BJ (cell line): ENCODE measurements at regions not wholly inside any gene's neighbourhood (a gene's known extent, or its start where the extent isn't known, plus 50 kb on each side); places are given as distances from the start of the nearest gene placed in this dataset.

ENCODE experiments used
- CTCF ChIA-PET: fragments of 350-600 bp; formaldehyde crosslinking; extraction: SDS; loops from one replicate; lab custom pipeline; 2021; ENCODE audit warnings: antibody characterized with exemption, inconsistent platforms; lab: Yijun Ruan, JAX
- POLR2A ChIA-PET: fragments of 300-600 bp; sonication (Branson Sonifier 250); formaldehyde crosslinking; extraction: SDS; loops from one replicate; lab custom pipeline; 2021; ENCODE audit warnings: antibody characterized with exemption; lab: Charles Lee
- DNase-seq: peaks from one replicate; pipeline ENCODE4 v3.0.0-alpha.2; 2011; ENCODE audit warnings: low read depth
- H3K27me3 ChIP-seq: 2 replicates; pipeline ENCODE4 v1.6.0; 2011; ENCODE audit warnings: low read length; ENCODE audit not compliant: control insufficient read depth, insufficient read depth
- H3K36me3 ChIP-seq: 2 replicates; pipeline ENCODE4 v1.5.1; 2011; ENCODE audit warnings: low read length; ENCODE audit not compliant: control insufficient read depth, insufficient read depth
- H3K4me3 ChIP-seq: 2 replicates; pipeline ENCODE4 v1.5.1; 2011; ENCODE audit warnings: low read depth, mild to moderate bottlenecking, control low read depth, low read length
- TF ChIP-seq, protein P1 (sequence below): IDR thresholded peaks from 2 replicates; pipeline ENCODE4 v1.5.1; 2011; ENCODE audit warnings: low read depth, mild to moderate bottlenecking, control low read depth, inconsistent platforms, low read length, moderate library complexity; ENCODE audit not compliant: insufficient read depth

DNA sequence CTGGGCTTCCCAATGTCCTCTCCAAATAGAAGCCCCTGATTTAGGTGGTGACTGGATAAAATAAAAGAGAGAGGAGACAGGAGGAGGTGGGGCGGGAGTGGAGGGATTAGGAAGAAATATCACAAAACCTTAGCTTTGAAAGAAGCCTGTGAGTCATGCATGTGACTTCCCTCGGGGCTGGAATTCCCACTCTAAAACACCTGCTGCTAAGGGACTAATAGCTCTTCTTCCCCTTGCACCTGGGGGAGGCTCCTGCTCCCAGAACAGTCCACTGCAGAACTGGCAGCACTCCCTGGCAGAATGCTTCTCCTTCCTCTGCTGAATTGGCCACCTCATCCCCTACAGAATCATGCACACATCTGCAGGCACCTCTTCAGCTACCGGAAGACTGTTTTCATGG lies 207.2 kb downstream of the ATG4C start:
- Histone ChIP-seq H3K27me3 (no peaks in the 10 kb centered on the region), H3K36me3 (no peaks in the 10 kb centered on the region), H3K4me3 (no peak overlapping the region)
- TF ChIP-seq, protein P1, sequence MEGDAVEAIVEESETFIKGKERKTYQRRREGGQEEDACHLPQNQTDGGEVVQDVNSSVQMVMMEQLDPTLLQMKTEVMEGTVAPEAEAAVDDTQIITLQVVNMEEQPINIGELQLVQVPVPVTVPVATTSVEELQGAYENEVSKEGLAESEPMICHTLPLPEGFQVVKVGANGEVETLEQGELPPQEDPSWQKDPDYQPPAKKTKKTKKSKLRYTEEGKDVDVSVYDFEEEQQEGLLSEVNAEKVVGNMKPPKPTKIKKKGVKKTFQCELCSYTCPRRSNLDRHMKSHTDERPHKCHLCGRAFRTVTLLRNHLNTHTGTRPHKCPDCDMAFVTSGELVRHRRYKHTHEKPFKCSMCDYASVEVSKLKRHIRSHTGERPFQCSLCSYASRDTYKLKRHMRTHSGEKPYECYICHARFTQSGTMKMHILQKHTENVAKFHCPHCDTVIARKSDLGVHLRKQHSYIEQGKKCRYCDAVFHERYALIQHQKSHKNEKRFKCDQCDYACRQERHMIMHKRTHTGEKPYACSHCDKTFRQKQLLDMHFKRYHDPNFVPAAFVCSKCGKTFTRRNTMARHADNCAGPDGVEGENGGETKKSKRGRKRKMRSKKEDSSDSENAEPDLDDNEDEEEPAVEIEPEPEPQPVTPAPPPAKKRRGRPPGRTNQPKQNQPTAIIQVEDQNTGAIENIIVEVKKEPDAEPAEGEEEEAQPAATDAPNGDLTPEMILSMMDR: no peak
- CTCF ChIA-PET: no interaction called here
- no peak for DNase-seq
- POLR2A ChIA-PET: no interaction called here

DNA sequence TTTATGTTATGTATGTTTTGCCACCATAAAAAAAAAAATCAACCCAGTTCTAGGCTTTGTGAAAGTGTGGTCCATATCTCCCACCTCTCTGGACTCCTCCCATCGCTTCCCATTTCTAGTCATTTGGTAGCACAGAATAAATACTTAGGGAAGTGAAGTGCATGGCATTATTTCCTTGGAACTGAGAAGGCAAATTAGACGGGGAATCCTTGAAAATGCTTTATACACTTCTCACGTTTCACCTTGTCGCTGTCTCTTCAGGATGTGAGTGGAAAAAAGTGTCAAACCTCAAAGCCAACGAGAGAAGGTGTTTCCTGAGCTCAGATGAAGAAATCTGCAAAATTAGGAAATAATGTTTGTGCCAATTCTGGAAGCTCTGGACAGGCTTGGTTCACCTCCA lies 209.9 kb downstream of the ATG4C start:
- ChIA-PET CTCF (no interaction called here), POLR2A (no interaction called here)
- H3K27me3 ChIP-seq: 0 out of 2 replicates have a peak, but pooled peaks cover 1% of the 10 kb centered on the region
- DNase-seq: no peak
- no peak overlapping the region for H3K4me3 ChIP-seq
- TF ChIP-seq, protein P1: no peak
- H3K36me3 ChIP-seq: no peaks in the 10 kb centered on the region

DNA sequence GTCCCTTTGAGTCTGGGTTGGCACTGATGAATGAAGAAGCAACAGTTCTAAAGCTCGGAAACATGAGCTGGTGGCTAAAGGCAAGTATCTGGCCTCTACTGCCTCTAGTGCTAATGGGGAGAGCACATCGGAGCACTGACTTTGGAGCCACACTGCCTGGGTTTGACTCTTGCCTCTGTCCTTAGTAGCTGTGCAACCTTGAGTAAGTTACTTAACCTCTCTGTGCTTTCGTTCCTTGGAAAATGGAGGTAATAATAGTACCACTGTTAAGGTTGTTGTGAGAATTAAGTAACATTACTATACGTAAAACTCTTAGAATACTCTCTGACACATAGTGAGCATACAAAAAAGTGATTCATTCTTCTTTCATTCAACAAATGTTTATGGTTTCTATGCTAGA lies 211.2 kb downstream of the ATG4C start:
- ChIA-PET POLR2A (no interaction called here), CTCF (no interaction called here)

DNA sequence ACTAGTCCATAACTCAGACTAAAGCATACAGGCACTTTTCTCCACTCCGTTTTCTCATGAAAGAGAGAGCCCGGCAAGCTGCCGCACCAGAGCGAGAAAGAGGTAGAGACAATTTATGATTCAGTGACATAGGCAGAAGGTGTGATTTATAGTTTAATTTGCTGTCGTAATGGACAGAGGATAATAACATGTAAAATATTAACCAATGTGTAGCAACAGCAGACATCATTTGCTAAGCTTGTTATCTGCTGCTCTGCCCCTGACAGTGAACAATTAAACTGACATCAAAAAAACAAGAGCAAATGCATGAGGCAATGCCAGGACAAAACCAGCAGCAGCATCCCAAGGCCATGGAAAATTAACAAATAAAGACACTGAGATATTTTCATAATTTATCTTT lies 214.0 kb downstream of the ATG4C start:
- 0 out of 2 replicates have a peak, but pooled peaks cover 1% of the 10 kb centered on the region for H3K27me3 ChIP-seq
- no peaks in the 10 kb centered on the region for H3K36me3 ChIP-seq
- ChIA-PET CTCF (no interaction called here), POLR2A (no interaction called here)
- no peak overlapping the region for H3K4me3 ChIP-seq
- TF ChIP-seq, protein P1: no peak
- DNase-seq: no peak

More for the DNA sequence above, 211.2 kb downstream of the ATG4C start:
- H3K4me3 ChIP-seq: no peak overlapping the region
- 0 out of 2 replicates have a peak, but pooled peaks cover 1% of the 10 kb centered on the region for H3K27me3 ChIP-seq
- H3K36me3 ChIP-seq: no peaks in the 10 kb centered on the region
- no peak for DNase-seq
- TF ChIP-seq, protein P1: no peak

DNA sequence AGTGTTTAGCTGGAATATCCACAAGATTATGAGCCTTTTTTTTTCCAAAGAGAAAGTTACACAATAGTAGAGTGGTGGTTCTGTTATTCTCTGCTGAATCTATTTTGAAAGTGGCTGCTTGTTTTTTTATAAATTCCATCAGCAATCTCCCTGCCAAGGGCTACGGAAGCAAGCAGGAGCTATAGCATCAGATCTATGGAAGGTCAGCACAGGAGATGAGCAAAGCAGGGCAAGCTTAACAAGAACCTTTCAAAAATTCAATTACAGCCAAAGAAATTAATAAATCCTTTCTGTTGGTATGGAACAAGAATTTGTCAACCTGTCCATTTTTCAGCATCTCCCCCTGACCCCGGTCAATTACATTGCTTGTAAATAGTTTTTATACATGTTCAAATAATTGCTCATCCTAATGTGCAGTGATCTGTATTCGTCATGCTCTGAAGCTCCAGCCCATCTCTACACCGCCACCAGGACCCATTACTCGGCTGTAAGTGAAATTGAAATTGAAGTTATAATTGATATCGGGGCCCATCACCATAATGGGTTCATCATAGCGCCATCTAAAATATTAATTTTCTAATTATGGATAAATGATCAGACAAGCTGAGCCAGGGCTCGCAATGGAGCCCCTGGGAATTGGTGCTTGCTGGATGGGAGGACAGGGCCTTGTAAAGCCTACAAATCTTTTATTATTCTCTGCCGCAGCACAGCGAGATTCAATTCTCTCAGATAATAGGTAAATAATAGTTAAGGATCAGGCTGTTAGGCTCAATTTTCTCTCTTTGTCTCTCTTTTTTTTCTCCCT lies 215.1 kb downstream of the ATG4C start:
- POLR2A ChIA-PET: no interaction called here

More for the DNA sequence above, 215.1 kb downstream of the ATG4C start:
- TF ChIP-seq, protein P1: no peak
- no peak overlapping the region for H3K4me3 ChIP-seq
- DNase-seq: no peak
- H3K27me3 ChIP-seq: 0 out of 2 replicates have a peak, but pooled peaks cover 1% of the 10 kb centered on the region
- CTCF ChIA-PET: no interaction called here
- no peaks in the 10 kb centered on the region for H3K36me3 ChIP-seq
